Heart left ventricle (tissue), 16 donors: ENCODE measurements at regions not wholly inside any gene's neighbourhood (a gene's known extent, or its start where the extent isn't known, plus 50 kb on each side); places are given as distances from the start of the nearest gene placed in this dataset.

ENCODE experiments used
- ATAC-seq, 4 donors: fragments of 200-7000 bp; cut with Tn5 transposase; one replicate each; pipeline ENCODE4 v1.9.1; 2020 to 2022; ENCODE audit warnings: moderate library complexity in 4 of 4, mild to moderate bottlenecking in 3 of 4, moderate number of reproducible peaks in 1 of 4
- DNase-seq, 5 donors: peaks; one replicate each; pipeline ENCODE4 v3.0.0-alpha.2; 2020
- H3K27ac ChIP-seq, 12 donors: fragments of 200-600 bp; sonication (generic) in 4 of 12; one replicate each; pipeline versions ENCODE4 v1.5.0 to v1.8.0; 2016 to 2022; ENCODE audit warnings: mild to moderate bottlenecking in 2 of 12
- H3K27me3 ChIP-seq, 9 donors: fragments of 200-600 bp; sonication (generic) in 2 of 9; one replicate each; pipeline versions ENCODE4 v1.5.1 to v1.8.0; 2016 to 2022; ENCODE audit warnings: mild to moderate bottlenecking in 3 of 9
- H3K36me3 ChIP-seq, 9 donors: fragments of 200-600 bp; sonication (generic) in 2 of 9; one replicate each; pipeline versions ENCODE4 v1.5.0 to v1.8.0; 2018 to 2022; ENCODE audit warnings: mild to moderate bottlenecking in 2 of 9
- H3K4me1 ChIP-seq, 12 donors: fragments of 200-600 bp; sonication (generic) in 4 of 12; one replicate each; pipeline versions ENCODE4 v1.5.0 to v1.8.0; 2016 to 2022; ENCODE audit warnings: mild to moderate bottlenecking in 3 of 12
- H3K4me3 ChIP-seq, 12 donors: fragments of 200-600 bp; sonication (generic) in 4 of 12; one replicate each; pipeline versions ENCODE4 v1.5.0 to v1.8.0; 2017 to 2022; ENCODE audit warnings: mild to moderate bottlenecking in 9 of 12, moderate library complexity in 4 of 12
- H3K9me3 ChIP-seq, 12 donors: fragments of 200-600 bp; sonication (generic) in 4 of 12; one replicate each; pipeline versions ENCODE4 v1.5.0 to v1.8.0; 2016 to 2022; ENCODE audit warnings: mild to moderate bottlenecking in 1 of 12
- POLR2A ChIP-seq, 2 donors: fragments of 450-650 bp; IDR thresholded peaks; one replicate each; pipeline ENCODE4 v1.6.1; 2017; ENCODE audit warnings: antibody characterized with exemption in 2 of 2, mild to moderate bottlenecking in 2 of 2, moderate library complexity in 2 of 2
- WGBS, 4 donors: extraction: QIAGEN DNeasy Blood & Tissue Kit in 2 of 4; methylation state at CpG; one replicate each; pipeline versions ENCODE4 v1.1.5 to v1.1.7; 2013 to 2018; 5-methylcytosine and 5-hydroxymethylcytosine counted together
- intact Hi-C, 10 donors: fragments of 100-400 bp; cut with DNase I; formaldehyde crosslinking; loops; one replicate each; pipeline versions ENCODE4 v1.11.1 to v1.14.2; 2022
- TF ChIP-seq, protein P1 (sequence below), 12 donors: fragments of 200-600 bp; sonication (generic) in 4 of 12; IDR thresholded peaks; one replicate each; pipeline versions ENCODE4 v1.5.0 to v1.8.0; 2018 to 2022; ENCODE audit warnings: antibody characterized with exemption in 12 of 12, mild to moderate bottlenecking in 5 of 12
- donor health status: ischemic (EF 13 %, LVEDD 7.1; RV severe dilation, severe dysfunction).
- donor health status: healthy with polysubstance abuse.
- donor health status: DM: no; HTN: yes; CAD: no.
- donor health status: DM: no; HTN: no; CAD: no.
- donor health status: ischemic (EF 25% LVEDD 6.9; RV normal size, moderate dysfunction).
- donor health status: ischemic (EF 25% LVEDD 5.7; RV mildly dilated, moderate dysfunction).
- donor health status: healthy.
- donor health status: DM: yes; HTN: yes; CAD: no.
- donor health status: ischemic (EF 35%, LVEDD 5.7; RV mildly dilated, moderate dysfunction).
- donor health status: nonischemic (EF 11% LVEDD 7.7; RV severe dilation, severe dysfunction).
- donor health status: DM: yes; HTN: yes; CAD: no.
- donor health status: PGD.
- donor health status: ischemic (EF 29% LVEDD 5.4; RV normal size, mild dysfunction).
- donor health status: nonischemic (EF 23%, LVEDD 6.1; RV moderate dilation, normal function).

- ATAC-seq (no peak), DNase-seq (no peak)
- no peak overlapping the region for H3K4me3 ChIP-seq
- H3K36me3 ChIP-seq: no peaks in the 10 kb centered on the region
- WGBS, 4 donors: 89 to 93% (median 92%) methylated on average over 3 of the region's 3 CpGs
- H3K4me1 ChIP-seq: no peaks in the 10 kb centered on the region
- intact Hi-C loops: no loop called here
- no peaks in the 10 kb centered on the region for H3K27me3 ChIP-seq
- no peaks in the 10 kb centered on the region for H3K9me3 ChIP-seq
- TF ChIP-seq POLR2A (IDR thresholded peaks at IDR 0.05): no peak
- TF ChIP-seq, protein P1, sequence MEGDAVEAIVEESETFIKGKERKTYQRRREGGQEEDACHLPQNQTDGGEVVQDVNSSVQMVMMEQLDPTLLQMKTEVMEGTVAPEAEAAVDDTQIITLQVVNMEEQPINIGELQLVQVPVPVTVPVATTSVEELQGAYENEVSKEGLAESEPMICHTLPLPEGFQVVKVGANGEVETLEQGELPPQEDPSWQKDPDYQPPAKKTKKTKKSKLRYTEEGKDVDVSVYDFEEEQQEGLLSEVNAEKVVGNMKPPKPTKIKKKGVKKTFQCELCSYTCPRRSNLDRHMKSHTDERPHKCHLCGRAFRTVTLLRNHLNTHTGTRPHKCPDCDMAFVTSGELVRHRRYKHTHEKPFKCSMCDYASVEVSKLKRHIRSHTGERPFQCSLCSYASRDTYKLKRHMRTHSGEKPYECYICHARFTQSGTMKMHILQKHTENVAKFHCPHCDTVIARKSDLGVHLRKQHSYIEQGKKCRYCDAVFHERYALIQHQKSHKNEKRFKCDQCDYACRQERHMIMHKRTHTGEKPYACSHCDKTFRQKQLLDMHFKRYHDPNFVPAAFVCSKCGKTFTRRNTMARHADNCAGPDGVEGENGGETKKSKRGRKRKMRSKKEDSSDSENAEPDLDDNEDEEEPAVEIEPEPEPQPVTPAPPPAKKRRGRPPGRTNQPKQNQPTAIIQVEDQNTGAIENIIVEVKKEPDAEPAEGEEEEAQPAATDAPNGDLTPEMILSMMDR (IDR thresholded peaks at IDR 0.05): no peak
- no peak overlapping the region for H3K27ac ChIP-seq
Observed at GRCh38 chr1:40923511-40924020, 55.9 kb upstream of the CTPS1 start.

GRCh38 chr1:40924767-40925166 is 54.7 kb upstream of the CTPS1 start:
- Histone ChIP-seq H3K4me3 (no peak overlapping the region), H3K4me1 (no peaks in the 10 kb centered on the region), H3K27me3 (no peaks in the 10 kb centered on the region), H3K27ac (no peak overlapping the region), H3K36me3 (no peaks in the 10 kb centered on the region), H3K9me3 (no peaks in the 10 kb centered on the region)
- no peak for TF ChIP-seq POLR2A (IDR thresholded peaks at IDR 0.05)
- TF ChIP-seq, protein P1 (IDR thresholded peaks at IDR 0.05): no peak
- DNase-seq (no peak), ATAC-seq (no peak)
- intact Hi-C loops: no loop called here
- 93 to 95% (median 94%) methylated on average over 5 of the region's 5 CpGs for WGBS, 4 donors

- no peaks in the 10 kb centered on the region for H3K9me3 ChIP-seq
- no peak overlapping the region for H3K4me3 ChIP-seq
- intact Hi-C loops: no loop called here
- H3K4me1 ChIP-seq: no peaks in the 10 kb centered on the region
- TF ChIP-seq, protein P1 (IDR thresholded peaks at IDR 0.05): no peak
- no peak for TF ChIP-seq POLR2A (IDR thresholded peaks at IDR 0.05)
- ATAC-seq: no peak
- 88 to 91% (median 91%) methylated on average over 5 of the region's 5 CpGs for WGBS, 4 donors
- DNase-seq: no peak
- no peaks in the 10 kb centered on the region for H3K27me3 ChIP-seq
- H3K36me3 ChIP-seq: no peaks in the 10 kb centered on the region
- no peak overlapping the region for H3K27ac ChIP-seq
Observed at GRCh38 chr1:40925834-40926410, 53.6 kb upstream of the CTPS1 start.

DNA sequence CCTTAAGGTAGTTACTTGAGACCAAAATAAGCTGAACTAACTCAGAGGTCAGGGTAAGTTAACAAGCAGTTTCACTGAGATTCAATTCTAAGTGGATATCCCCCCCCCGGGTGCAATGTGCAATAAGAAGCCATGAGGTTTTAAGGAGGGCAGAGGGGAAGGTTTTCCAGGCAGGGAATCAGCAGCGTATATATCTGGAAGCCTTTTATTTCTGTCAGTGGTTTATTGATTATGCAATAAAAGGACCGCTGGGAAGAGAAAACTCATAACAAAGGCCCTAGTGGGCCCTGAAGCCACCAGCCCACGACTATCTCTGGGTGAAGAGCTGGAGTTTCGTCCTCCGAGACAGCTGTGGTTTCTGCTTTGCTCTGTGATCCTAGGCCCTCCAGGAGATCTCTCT is 53.1 kb upstream of the CTPS1 start:
- intact Hi-C loops: no loop called here

More for the DNA sequence above, 53.1 kb upstream of the CTPS1 start:
- no peak overlapping the region for H3K4me3 ChIP-seq
- no peak overlapping the region for H3K27ac ChIP-seq
- H3K27me3 ChIP-seq: no peaks in the 10 kb centered on the region
- no peaks in the 10 kb centered on the region for H3K9me3 ChIP-seq
- ATAC-seq (no peak), DNase-seq (no peak)
- H3K4me1 ChIP-seq: no peaks in the 10 kb centered on the region
- H3K36me3 ChIP-seq: no peaks in the 10 kb centered on the region
- TF ChIP-seq POLR2A (IDR thresholded peaks at IDR 0.05): no peak
- TF ChIP-seq, protein P1 (IDR thresholded peaks at IDR 0.05): no peak
- WGBS, 4 donors: 85 to 92% (median 88%) methylated on average over 6 of the region's 6 CpGs
